Naive thymus-derived CD8-positive, alpha-beta T cell (primary cell): ENCODE measurements at regions not wholly inside any gene's neighbourhood (a gene's known extent, or its start where the extent isn't known, plus 50 kb on each side); places are given as distances from the start of the nearest gene placed in this dataset.
"Not testable (repeated sequence)": the region's sequence is repeated elsewhere in the genome, so short reads cannot be mapped to it uniquely, and the experiment has no call there.

ENCODE experiments used
- ATAC-seq, 2 donors: fragments of 150-1000 bp; cut with Tn5 transposase in 1 of 2; sonication (Bioruptor Pico), chemical (Tn5 transposase) in 1 of 2; 1 replicate in 1 of 2; 2 replicates in 1 of 2; pipeline ENCODE4 v1.10.0; 2021; ENCODE audit warnings: mild to moderate bottlenecking in 2 of 2, moderate library complexity in 2 of 2
- POLR2A ChIA-PET: fragments of 350-600 bp; sonication (Branson Sonifier 250); formaldehyde crosslinking; loops from one replicate; lab custom pipeline; 2021; ENCODE audit warnings: antibody characterized with exemption; lab: Charles Lee
- DNase-seq, 10 donors: peaks; one replicate each; pipeline versions ENCODE4 v3.0.0 to v3.0.0-alpha.2; 2020 to 2022
- H3K27ac Mint-ChIP-seq, 10 donors: one replicate each; pipeline ENCODE4 v1.8.0; 2020 to 2022; ENCODE audit warnings: mild to moderate bottlenecking in 10 of 10, mixed read lengths in 10 of 10, moderate library complexity in 4 of 10, inconsistent platforms in 1 of 10
- H3K27me3 Mint-ChIP-seq, 5 donors: one replicate each; pipeline ENCODE4 v1.8.0; 2021 to 2022; ENCODE audit warnings: mixed read lengths in 5 of 5
- H3K36me3 Mint-ChIP-seq, 3 donors: one replicate each; pipeline ENCODE4 v1.8.0; 2020 to 2022; ENCODE audit warnings: mixed read lengths in 3 of 3, mild to moderate bottlenecking in 2 of 3, inconsistent platforms in 1 of 3
- H3K4me1 Mint-ChIP-seq, 4 donors: one replicate each; pipeline ENCODE4 v1.8.0; 2021 to 2022; ENCODE audit warnings: mixed read lengths in 4 of 4
- H3K4me3 Mint-ChIP-seq, 10 donors: one replicate each; pipeline ENCODE4 v1.8.0; 2020 to 2022; ENCODE audit warnings: mild to moderate bottlenecking in 10 of 10, mixed read lengths in 10 of 10, moderate library complexity in 6 of 10, inconsistent platforms in 1 of 10
- H3K9me3 Mint-ChIP-seq, 9 donors: one replicate each; pipeline ENCODE4 v1.8.0; 2020 to 2022; ENCODE audit warnings: mixed read lengths in 9 of 9, mild to moderate bottlenecking in 3 of 9, inconsistent platforms in 1 of 9, moderate library complexity in 1 of 9

DNA sequence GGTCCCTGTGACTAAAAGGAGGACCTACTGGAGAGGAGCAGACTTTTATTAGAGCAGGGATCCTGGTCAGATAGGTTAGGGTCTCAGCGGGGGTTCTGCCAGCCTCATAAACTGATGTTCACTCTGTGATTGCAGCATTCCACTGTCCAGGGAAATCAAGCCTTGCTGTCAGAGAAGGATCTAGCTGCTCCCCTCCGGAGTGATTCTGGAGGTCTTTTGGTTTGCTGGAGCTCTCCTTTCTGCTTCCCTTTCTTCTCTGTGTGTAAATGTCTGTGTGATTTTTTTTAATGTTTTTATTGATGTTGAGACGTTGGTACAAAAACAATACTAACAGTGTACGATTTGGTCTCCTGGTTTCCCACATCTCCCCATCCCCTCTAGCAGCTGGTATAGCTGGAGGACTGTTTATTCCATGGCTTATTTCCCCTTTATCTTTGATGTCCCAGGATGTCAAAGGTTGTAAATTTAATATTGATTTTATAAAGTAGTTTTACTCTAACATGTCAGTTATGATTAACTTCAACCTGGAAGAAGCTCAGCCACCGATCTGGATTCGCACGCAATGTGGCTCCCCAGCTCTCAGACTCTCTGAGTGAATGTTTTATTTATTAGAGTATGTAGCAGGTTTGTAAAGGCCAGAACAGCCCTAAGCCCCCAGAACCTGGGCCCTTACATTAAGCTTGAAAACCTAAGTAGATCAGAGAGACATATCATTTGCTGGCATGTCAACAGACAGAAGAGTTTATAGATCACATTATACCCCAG lies 202.3 kb upstream of the G2E3 start:
- no peak for DNase-seq
- peaks cover 0 to 9% (median 2%) of the 10 kb centered on the region in 9 donors for H3K9me3 Mint-ChIP-seq
- H3K27me3 Mint-ChIP-seq: peaks cover 1 to 54% (median 15%) of the 10 kb centered on the region in 5 donors
- POLR2A ChIA-PET: no interaction called here
- no peak overlapping the region for H3K27ac Mint-ChIP-seq
- H3K36me3 Mint-ChIP-seq: peaks cover 0 to 6% (median 0%) of the 10 kb centered on the region in 3 donors
- ATAC-seq: no peak
- peaks cover 0 to 11% (median under 1%) of the 10 kb centered on the region in 4 donors for H3K4me1 Mint-ChIP-seq
- H3K4me3 Mint-ChIP-seq: no peak overlapping the region

DNA sequence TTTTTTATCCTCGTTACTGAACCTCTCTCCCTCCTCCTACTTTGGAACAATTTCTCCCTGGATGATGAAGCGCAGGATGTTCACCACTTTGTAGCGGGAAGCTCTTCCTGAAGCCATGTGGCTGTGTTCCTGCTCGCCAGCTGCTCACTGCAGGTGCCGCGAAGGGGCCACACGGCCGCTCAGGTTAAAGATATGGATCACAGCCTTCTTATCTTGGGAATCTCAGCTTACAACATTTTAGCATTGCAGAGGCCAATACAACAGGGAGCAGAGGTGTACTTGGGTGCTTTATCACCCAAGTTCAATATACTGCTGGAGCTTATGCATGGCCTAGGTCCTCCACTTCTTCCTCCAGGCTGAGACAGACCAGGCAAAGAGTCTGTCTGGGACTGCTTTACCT lies 201.2 kb upstream of the G2E3 start:
- Mint-ChIP-seq H3K27ac (no peak overlapping the region), H3K4me1 (peaks cover 0 to 11% (median under 1%) of the 10 kb centered on the region in 4 donors), H3K9me3 (peaks cover 0 to 9% (median 2%) of the 10 kb centered on the region in 9 donors), H3K27me3 (peaks cover 1 to 54% (median 15%) of the 10 kb centered on the region in 5 donors), H3K36me3 (peaks cover 0 to 6% (median 0%) of the 10 kb centered on the region in 3 donors), H3K4me3 (no peak overlapping the region)
- POLR2A ChIA-PET: no interaction called here
- DNase-seq (no peak), ATAC-seq (no peak)

DNA sequence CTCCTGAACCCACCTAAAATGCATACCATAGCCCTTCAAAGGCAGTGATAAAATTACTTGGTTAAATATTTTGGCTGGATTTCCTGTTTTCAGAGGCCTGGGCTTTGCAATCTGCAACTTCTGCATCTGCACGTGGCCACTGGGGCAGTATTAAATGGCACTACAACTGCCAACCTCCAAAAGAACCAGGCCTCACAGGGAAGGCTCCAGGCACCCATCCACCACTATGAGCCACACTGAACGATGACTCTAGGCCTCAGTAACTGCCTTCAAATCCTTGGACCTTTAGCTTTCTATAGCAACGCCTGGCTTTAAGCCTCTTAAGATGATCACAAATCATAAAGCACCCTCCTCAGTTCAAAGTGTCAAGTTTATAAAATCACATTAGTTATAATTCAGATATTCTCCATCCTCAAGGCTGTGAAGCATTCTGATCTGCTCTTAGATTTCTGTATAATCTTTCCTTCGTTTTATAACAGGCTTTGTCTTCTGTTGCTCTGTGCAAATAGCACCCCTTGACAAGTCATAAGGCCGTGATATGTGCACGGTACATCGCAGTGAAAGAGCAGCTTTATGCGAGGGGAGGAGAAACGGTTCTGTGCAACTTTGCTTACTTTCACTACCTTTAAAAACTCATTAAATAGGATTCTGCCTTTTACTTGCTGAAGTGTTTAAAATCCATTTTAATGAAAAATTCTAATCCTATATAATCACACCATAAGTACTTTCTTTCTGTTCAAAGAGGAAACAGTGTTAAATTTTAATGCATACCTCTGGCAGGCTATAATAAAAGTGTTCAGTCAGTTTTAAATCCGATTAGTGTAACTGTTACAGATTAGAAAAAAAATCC lies 196.4 kb upstream of the G2E3 start:
- peaks cover 0 to 2% (median 0%) of the 10 kb centered on the region in 4 donors for H3K4me1 Mint-ChIP-seq
- no peak for DNase-seq
- no peak overlapping the region for H3K27ac Mint-ChIP-seq
- H3K4me3 Mint-ChIP-seq: no peak overlapping the region
- no peak for ATAC-seq
- H3K36me3 Mint-ChIP-seq: peaks cover 0 to 6% (median 0%) of the 10 kb centered on the region in 3 donors
- POLR2A ChIA-PET: no interaction called here
- H3K9me3 Mint-ChIP-seq: peaks cover 0 to 13% (median 2%) of the 10 kb centered on the region in 9 donors
- H3K27me3 Mint-ChIP-seq: peaks cover 0 to 28% (median 11%) of the 10 kb centered on the region in 5 donors

DNA sequence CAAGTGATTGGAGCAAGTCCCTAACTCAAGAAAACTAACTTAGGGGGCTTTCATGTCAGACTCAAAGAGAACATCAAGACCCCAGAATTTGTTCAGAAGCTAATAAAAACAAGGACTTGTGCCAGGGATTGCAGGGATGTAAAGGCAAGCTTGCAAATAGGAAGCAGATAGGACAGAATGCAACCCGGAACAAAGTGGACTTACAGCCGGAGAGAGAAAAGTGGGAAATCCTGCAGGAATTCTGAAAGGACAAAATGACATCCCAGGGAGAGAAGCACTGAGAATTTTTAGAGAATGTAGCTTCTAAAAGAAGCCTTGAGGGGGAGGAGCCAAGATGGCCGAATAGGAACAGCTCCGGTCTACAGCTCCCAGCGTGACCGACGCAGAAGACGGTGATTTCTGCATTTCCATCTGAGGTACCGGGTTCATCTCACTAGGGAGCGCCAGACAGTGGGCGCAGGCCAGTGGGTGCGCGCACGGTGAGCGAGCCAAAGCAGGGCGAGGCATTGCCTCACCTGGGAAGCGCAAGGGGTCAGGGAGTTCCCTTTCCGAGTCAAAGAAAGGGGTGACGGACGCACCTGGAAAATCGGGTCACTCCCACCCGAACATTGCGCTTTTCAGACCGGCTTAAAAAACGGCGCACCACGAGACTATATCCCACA lies 195.6 kb upstream of the G2E3 start:
- H3K36me3 Mint-ChIP-seq, POLR2A ChIA-PET: not testable (repeated sequence)

DNA sequence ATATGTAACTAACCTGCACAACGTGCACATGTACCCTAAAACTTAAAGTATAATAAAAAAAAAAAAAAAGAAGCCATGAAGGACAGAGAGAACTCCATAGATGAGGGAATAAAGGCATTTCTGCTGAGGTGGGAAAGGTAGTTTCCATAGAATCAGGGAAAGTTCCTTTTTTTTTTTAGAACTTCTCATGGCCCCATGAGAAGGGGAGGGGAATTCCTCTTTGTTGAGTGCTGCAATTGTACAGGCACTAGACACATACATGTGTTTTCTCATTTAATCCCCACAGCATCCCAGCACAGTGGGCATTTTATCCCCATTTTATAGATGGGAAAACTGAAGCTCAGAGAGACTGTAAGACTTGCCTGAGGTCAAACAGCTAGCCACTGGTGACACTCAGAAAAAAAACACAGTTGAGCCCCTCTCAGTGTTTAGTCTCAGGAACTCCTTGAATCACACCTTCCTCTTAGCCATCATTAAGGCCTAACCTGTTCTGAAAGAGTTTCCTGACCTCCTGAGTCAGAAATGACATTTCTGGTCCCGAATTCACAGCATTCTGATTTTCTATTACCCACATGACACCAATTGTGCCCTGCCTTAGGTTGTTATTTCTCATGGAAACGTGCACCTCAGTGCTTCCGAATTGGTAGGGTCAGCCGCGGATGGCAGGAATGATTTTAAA lies 189.3 kb upstream of the G2E3 start:
- H3K27ac Mint-ChIP-seq: no peak overlapping the region
- no peaks in the 10 kb centered on the region for H3K9me3 Mint-ChIP-seq
- no peaks in the 10 kb centered on the region for H3K36me3 Mint-ChIP-seq
- no peak for DNase-seq
- no peak for ATAC-seq
- H3K4me3 Mint-ChIP-seq: no peak overlapping the region
- POLR2A ChIA-PET: no interaction called here
- H3K4me1 Mint-ChIP-seq: no peaks in the 10 kb centered on the region
- peaks cover 5 to 18% (median 6%) of the 10 kb centered on the region in 5 donors for H3K27me3 Mint-ChIP-seq

More for the DNA sequence above, 195.6 kb upstream of the G2E3 start:
- not testable (repeated sequence) for H3K27ac Mint-ChIP-seq, H3K4me3 Mint-ChIP-seq, H3K4me1 Mint-ChIP-seq, ATAC-seq, DNase-seq
- Mint-ChIP-seq H3K9me3 (peaks cover 0 to 13% (median 2%) of the 10 kb centered on the region in 9 donors), H3K27me3 (peaks cover 0 to 20% (median 7%) of the 10 kb centered on the region in 5 donors)

DNA sequence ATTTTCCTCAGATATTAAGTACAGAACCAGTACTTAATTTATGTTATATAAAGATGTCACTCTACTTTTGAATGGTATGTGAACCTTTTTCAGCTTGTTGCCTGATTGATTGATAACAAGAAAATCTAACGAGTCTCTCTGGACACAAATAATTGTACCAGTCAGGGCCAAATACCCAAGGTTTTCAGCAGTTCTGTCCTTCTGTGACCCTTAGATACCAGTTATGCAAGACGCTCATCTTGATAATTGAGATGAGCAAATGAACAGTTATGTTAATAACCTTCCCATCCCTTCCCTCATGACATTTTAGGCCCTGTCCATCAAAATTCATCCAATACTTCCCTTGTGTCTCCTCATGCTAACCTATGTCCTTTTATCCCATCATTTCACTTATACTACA lies 185.9 kb upstream of the G2E3 start:
- no peak for DNase-seq
- Mint-ChIP-seq H3K36me3 (no peaks in the 10 kb centered on the region), H3K27ac (no peak overlapping the region), H3K4me1 (no peaks in the 10 kb centered on the region), H3K9me3 (no peaks in the 10 kb centered on the region), H3K4me3 (no peak overlapping the region), H3K27me3 (peaks cover 5 to 18% (median 7%) of the 10 kb centered on the region in 5 donors)
- POLR2A ChIA-PET: no interaction called here
- ATAC-seq: no peak

DNA sequence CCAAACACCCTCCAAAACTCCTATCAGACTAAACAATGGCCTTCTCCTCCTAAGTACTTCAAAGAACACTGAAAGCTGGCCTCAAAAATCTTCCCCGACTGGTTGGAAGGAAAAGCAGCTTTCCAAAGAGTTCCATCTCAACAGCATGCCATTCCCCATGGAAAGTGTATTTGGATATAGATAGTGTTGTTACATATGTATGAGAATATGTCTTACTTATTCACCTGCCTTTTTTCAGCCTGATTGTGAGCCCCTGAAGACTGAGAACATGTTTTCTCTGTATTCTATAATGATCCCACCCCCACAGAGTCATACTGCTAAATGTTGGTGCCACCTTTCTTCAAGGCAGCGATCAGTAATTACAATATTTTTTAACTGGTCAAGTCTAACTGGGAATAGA lies 185.4 kb upstream of the G2E3 start:
- Mint-ChIP-seq H3K27ac (no peak overlapping the region), H3K36me3 (no peaks in the 10 kb centered on the region), H3K4me3 (no peak overlapping the region), H3K9me3 (no peaks in the 10 kb centered on the region), H3K27me3 (peaks cover 5 to 18% (median 10%) of the 10 kb centered on the region in 5 donors), H3K4me1 (no peaks in the 10 kb centered on the region)
- DNase-seq (no peak), ATAC-seq (no peak)
- POLR2A ChIA-PET: no interaction called here

DNA sequence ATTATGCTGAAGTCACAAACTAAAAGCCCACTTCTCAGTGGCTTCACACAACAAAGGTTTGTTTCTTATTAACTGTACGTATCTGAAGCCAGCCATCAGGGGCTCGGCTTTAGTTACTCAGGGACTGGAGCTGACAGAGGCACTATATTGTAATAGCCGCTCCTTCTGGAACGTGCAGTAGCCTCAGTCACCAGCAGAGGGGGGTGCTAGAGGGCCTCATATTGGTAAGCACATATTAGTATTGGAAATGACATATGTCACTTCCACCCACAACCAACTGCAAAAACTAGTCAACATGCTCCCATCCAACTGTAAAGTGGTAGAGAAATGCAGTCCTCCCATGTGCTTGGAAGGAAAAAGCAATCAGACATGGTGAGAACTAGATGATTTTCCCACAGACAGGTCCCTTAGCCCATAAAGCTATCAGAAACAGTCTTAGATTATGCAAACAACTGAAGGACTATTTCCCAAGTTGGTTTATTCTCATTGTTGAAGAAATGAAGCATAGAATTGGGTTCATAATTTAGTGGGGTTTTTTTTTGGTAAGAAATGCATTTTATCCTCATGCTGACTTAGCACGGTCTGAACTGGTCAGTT lies 183.6 kb upstream of the G2E3 start:
- peaks cover 8 to 27% (median 15%) of the 10 kb centered on the region in 5 donors for H3K27me3 Mint-ChIP-seq
- ATAC-seq: peak; percentile 70 to 78
- H3K4me3 Mint-ChIP-seq: no peak overlapping the region
- H3K9me3 Mint-ChIP-seq: no peaks in the 10 kb centered on the region
- POLR2A ChIA-PET: no interaction called here
- DNase-seq: peak; percentile 16 to 74 (median 34)
- H3K4me1 Mint-ChIP-seq: no peaks in the 10 kb centered on the region
- no peak overlapping the region for H3K27ac Mint-ChIP-seq
- no peaks in the 10 kb centered on the region for H3K36me3 Mint-ChIP-seq

DNA sequence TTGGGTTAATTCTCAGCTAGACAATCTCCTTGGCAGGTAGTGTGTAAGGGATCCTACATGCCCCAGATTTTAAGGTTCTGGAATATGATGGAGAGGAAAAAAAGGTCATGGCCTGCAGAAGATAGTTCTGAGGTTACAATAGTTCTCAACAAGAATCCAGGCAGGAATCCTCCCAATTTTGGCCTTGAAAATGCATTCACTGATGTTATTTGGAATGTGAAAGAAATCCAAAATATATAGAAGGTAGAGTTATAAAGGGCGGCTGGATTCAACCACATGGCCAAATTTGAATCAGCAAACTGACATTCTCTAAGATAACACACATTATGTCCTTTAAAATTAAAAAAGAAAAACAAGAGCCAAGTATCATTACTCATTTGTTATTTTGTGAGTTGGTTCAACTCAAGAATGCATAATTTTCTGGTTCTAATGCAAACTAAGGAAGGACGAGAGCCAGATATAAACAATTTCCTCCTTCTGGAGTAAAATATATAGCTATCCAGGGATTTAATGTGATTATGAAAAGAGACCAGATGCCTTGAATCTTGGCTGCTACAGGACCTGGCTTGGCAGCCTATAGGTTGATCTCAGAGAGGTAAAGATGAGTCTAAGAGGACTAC lies 177.0 kb upstream of the G2E3 start:
- Mint-ChIP-seq H3K9me3 (no peaks in the 10 kb centered on the region), H3K4me1 (no peaks in the 10 kb centered on the region), H3K4me3 (no peak overlapping the region), H3K27ac (no peak overlapping the region), H3K27me3 (peaks cover 17 to 38% (median 19%) of the 10 kb centered on the region in 5 donors), H3K36me3 (no peaks in the 10 kb centered on the region)
- POLR2A ChIA-PET: no interaction called here
- DNase-seq (no peak), ATAC-seq (no peak)

DNA sequence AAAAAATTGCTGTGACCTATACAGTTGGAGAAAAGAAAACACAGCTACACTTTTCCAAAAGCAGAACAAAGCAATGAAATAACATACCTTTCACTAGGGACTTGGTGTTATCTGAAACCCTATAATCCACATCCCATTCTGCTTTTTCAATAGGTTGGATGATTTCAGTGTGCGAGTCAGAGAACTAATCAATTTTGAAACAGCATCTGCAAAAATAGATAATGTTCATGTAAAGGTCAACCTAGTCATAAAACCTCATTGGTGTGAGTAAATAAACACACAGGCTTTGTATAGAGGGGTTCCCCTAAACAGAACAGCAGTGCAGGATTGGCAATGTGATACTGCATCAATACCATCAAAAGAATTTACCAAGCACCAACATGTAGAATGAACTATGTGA lies 173.0 kb upstream of the G2E3 start:
- POLR2A ChIA-PET: no interaction called here
- no peak overlapping the region for H3K27ac Mint-ChIP-seq

DNA sequence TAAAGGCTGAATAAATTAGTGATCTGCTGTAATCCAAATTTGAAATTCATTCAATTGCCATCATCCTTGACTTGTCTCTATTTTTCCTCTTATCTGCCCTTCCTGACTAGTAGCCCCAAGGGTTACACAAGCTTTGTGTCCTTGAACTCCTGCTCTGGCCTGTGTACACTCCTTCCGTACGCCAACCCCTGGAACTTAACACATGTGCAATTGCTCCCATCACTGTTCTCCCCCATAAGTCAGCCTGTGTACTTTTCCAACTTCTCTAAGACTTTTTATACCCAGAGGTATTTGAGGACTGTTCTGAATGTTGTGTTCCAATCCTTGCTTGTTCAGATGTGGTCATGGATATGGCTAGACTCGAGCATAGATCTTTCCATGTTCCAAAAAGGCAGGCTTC lies 171.1 kb upstream of the G2E3 start:
- DNase-seq (no peak), ATAC-seq (no peak)
- H3K27ac Mint-ChIP-seq: no peak overlapping the region
- no peaks in the 10 kb centered on the region for H3K36me3 Mint-ChIP-seq
- no peaks in the 10 kb centered on the region for H3K4me1 Mint-ChIP-seq
- POLR2A ChIA-PET: no interaction called here
- H3K4me3 Mint-ChIP-seq: no peak overlapping the region
- H3K9me3 Mint-ChIP-seq: no peaks in the 10 kb centered on the region
- H3K27me3 Mint-ChIP-seq: peaks cover 11 to 22% (median 15%) of the 10 kb centered on the region in 5 donors

More for the DNA sequence above, 173.0 kb upstream of the G2E3 start:
- Mint-ChIP-seq H3K27me3 (peaks cover 11 to 24% (median 15%) of the 10 kb centered on the region in 5 donors), H3K9me3 (no peaks in the 10 kb centered on the region), H3K36me3 (no peaks in the 10 kb centered on the region), H3K4me1 (no peaks in the 10 kb centered on the region), H3K4me3 (no peak overlapping the region)
- no peak for DNase-seq
- no peak for ATAC-seq
